GM06990 (cell line): ENCODE measurements at regions not wholly inside any gene's neighbourhood (a gene's known extent, or its start where the extent isn't known, plus 50 kb on each side); places are given as distances from the start of the nearest gene placed in this dataset.

Experiments used
- DNase-seq: peaks from one replicate; pipeline ENCODE4 v3.0.0-alpha.2; 2011; ENCODE audit not compliant: insufficient read length; ENCODE audit errors: extremely low read depth
- H3K27me3 ChIP-seq: replicated peaks from 2 replicates; pipeline ENCODE4 v1.6.0; 2011; ENCODE audit warnings: low read length; ENCODE audit not compliant: control insufficient read depth, insufficient read depth
- H3K36me3 ChIP-seq: 2 replicates; pipeline ENCODE4 v1.5.1; 2011; ENCODE audit warnings: low read length; ENCODE audit not compliant: control insufficient read depth, insufficient read depth
- H3K4me3 ChIP-seq: replicated peaks from 2 replicates; pipeline ENCODE4 v1.5.1; 2011; ENCODE audit warnings: low read depth, mild to moderate bottlenecking, control low read depth, low read length
- TF ChIP-seq, protein P1 (sequence below): IDR thresholded peaks from 2 replicates; pipeline ENCODE4 v1.5.1; 2011; ENCODE audit warnings: low read length, control low read depth, mild to moderate bottlenecking, inconsistent platforms; ENCODE audit not compliant: insufficient read depth, poor library complexity, severe bottlenecking

DNA sequence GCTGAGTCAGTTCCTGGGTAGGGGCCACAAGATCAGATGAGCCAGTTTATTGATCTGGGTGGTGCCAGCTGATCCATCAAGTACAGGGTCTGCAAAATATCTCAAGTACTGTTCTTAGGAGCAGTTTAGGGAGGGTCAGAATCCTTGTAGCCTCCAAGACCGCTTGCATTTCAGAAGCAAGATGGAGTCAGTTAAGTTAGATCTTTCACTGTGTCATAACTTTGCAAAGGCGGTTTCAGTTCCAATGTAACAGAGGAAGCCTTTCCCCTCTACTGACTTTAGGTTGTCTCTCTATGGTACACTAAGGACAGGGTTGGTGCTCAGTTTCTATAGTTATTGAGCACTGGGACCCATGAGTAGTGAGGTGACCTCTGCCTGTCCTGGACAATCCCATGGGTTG lies 127.3 kb upstream of the WDR1 start:
- H3K27me3 ChIP-seq = no peaks in the 10 kb centered on the region; the same call in none of the 2 replicates
- DNase-seq = no peak
- no peaks in the 10 kb centered on the region for H3K36me3 ChIP-seq
- no peak overlapping the region for H3K4me3 ChIP-seq
- TF ChIP-seq, protein P1, sequence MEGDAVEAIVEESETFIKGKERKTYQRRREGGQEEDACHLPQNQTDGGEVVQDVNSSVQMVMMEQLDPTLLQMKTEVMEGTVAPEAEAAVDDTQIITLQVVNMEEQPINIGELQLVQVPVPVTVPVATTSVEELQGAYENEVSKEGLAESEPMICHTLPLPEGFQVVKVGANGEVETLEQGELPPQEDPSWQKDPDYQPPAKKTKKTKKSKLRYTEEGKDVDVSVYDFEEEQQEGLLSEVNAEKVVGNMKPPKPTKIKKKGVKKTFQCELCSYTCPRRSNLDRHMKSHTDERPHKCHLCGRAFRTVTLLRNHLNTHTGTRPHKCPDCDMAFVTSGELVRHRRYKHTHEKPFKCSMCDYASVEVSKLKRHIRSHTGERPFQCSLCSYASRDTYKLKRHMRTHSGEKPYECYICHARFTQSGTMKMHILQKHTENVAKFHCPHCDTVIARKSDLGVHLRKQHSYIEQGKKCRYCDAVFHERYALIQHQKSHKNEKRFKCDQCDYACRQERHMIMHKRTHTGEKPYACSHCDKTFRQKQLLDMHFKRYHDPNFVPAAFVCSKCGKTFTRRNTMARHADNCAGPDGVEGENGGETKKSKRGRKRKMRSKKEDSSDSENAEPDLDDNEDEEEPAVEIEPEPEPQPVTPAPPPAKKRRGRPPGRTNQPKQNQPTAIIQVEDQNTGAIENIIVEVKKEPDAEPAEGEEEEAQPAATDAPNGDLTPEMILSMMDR = no peak

DNA sequence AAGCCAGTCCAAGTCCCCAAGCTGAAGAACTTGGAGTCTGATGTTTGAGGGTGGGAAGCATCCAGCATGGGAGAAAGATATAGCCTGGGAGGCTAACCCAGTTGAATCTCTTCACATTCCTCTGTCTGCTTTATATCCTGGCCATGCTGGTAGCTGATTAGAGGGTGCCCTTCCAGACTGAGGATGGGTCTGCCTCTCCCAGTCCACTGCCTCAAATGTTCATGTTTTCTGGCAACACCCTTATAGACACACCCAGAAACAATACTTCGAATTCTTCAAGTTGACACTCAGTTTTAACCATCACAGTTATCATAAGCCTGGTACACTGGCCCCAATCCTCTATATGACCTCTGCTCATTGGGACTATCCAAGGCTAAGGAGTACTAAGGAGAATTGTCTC lies 124.1 kb upstream of the WDR1 start:
- no peak overlapping the region for H3K4me3 ChIP-seq
- TF ChIP-seq, protein P1 = no peak
- no peak for DNase-seq
- H3K36me3 ChIP-seq = no peaks in the 10 kb centered on the region
- no peaks in the 10 kb centered on the region; the same call in 1 of the 2 replicates for H3K27me3 ChIP-seq

DNA sequence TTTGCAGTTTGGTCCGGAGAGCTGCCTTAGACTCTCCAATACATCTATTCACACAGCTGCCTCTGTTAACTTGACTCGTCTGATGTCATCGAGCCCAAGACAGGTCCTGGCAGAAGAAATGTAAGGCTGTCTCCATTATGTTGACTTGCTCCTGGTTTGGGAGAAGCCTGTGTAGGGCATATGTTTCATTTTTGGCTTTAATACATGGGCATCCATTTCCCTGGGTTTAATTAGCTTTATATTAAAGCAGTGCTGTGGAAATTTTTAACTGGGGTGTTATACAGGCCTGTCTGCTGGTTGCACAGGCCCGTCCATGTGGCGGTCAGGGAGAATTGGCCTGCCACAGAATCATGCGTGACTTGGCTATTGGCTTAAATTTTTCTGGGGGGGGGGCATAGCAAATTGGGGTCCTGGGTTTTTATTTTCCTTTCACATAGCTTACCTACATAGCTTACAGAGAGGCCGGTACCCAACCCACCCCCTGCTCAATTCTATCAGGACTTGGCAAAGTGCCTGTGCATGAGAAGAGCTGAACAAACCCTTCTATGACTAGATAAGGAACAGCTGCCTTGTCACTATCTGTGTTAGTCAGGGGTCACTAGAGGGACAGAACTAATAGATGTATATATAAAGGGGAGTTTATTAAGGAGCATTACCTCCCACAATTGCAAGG lies 123.5 kb upstream of the WDR1 start:
- Histone ChIP-seq H3K36me3 (no peaks in the 10 kb centered on the region), H3K4me3 (no peak overlapping the region), H3K27me3 (no peaks in the 10 kb centered on the region; the same call in 1 of the 2 replicates)
- no peak for DNase-seq
- TF ChIP-seq, protein P1 = no peak

- TF ChIP-seq, protein P1 = no peak
- no peak for DNase-seq
- Histone ChIP-seq H3K36me3 (no peaks in the 10 kb centered on the region), H3K4me3 (no peak overlapping the region), H3K27me3 (peaks cover 1% of the 10 kb centered on the region; the same call in 1 of the 2 replicates)
Observed at GRCh38 chr4:10237131-10237530, 120.5 kb upstream of the WDR1 start.

DNA sequence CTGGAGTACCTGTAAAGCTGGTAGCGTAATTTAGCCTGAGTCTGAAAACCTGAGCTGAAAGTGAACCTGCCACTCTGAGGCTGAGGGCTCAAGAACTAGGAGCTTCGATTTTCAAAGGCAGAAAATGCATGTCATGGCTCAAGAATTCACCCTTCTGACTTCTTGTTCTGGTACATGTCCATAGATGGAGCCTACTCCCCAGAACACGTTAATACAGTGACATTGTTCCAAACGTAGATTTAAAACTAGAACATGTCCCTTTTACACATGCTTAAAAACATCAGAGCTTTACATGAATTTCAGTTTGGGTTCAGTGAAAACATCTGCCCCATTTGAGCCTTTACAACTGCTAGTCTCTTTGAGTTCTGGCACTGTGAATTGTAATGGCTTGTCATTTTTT lies 115.5 kb upstream of the WDR1 start:
- DNase-seq = no peak
- no peak overlapping the region for H3K4me3 ChIP-seq
- TF ChIP-seq, protein P1 = no peak

GRCh38 chr4:10226756-10227155 lies 110.2 kb upstream of the WDR1 start:
- Histone ChIP-seq H3K36me3 (no peaks in the 10 kb centered on the region), H3K4me3 (no peak overlapping the region), H3K27me3 (no peaks in the 10 kb centered on the region)
- TF ChIP-seq, protein P1 = no peak
- no peak for DNase-seq

More for the DNA sequence above, 115.5 kb upstream of the WDR1 start:
- H3K27me3 ChIP-seq = peaks cover 1% of the 10 kb centered on the region; the same call in 1 of the 2 replicates
- H3K36me3 ChIP-seq = no peaks in the 10 kb centered on the region
